ENCODE measurements at regions not wholly inside any gene's neighbourhood (a gene's known extent, or its start where the extent isn't known, plus 50 kb on each side); places are given as distances from the start of the nearest gene placed in this dataset.

- no peak for DNase-seq (ENCODE audit: insufficient read length)
- TF ChIP-seq POLR2A (IDR thresholded peaks at IDR 0.05; ENCODE audit: low read depth, low read length) = no peak
- no peak for TF ChIP-seq TAF1 (IDR thresholded peaks at IDR 0.05; ENCODE audit: borderline replicate concordance, low read depth, low read length)
- no peak for TF ChIP-seq POLR2AphosphoS5 (IDR thresholded peaks at IDR 0.05; ENCODE audit: low read depth, low read length)
- FAIRE-seq = no peak
These were observed 218.4 kb downstream of the HAPSTR1 start for GRCh38 chr16:9309844-9310243.

GRCh38 chr16:9311303-9311954 lies 220.0 kb downstream of the HAPSTR1 start:
- TF ChIP-seq POLR2AphosphoS5 (IDR thresholded peaks at IDR 0.05; ENCODE audit: low read depth, low read length) (no peak), POLR2A (IDR thresholded peaks at IDR 0.05; ENCODE audit: low read depth, low read length) (no peak), TAF1 (IDR thresholded peaks at IDR 0.05; ENCODE audit: borderline replicate concordance, low read depth, low read length) (no peak)
- DNase-seq (ENCODE audit: insufficient read length) (no peak), FAIRE-seq (no peak)

GRCh38 chr16:9316008-9316407 lies 224.6 kb downstream of the HAPSTR1 start:
- FAIRE-seq (no peak), DNase-seq (ENCODE audit: insufficient read length) (no peak)
- TF ChIP-seq TAF1 (IDR thresholded peaks at IDR 0.05; ENCODE audit: borderline replicate concordance, low read depth, low read length) (no peak), POLR2AphosphoS5 (IDR thresholded peaks at IDR 0.05; ENCODE audit: low read depth, low read length) (no peak), POLR2A (IDR thresholded peaks at IDR 0.05; ENCODE audit: low read depth, low read length) (no peak)

GRCh38 chr16:9316615-9317014 lies 225.2 kb downstream of the HAPSTR1 start:
- TF ChIP-seq POLR2A (IDR thresholded peaks at IDR 0.05; ENCODE audit: low read depth, low read length) = no peak
- TF ChIP-seq POLR2AphosphoS5 (IDR thresholded peaks at IDR 0.05; ENCODE audit: low read depth, low read length) = no peak
- TF ChIP-seq TAF1 (IDR thresholded peaks at IDR 0.05; ENCODE audit: borderline replicate concordance, low read depth, low read length) = no peak
- DNase-seq (ENCODE audit: insufficient read length) (no peak), FAIRE-seq (no peak)

GRCh38 chr16:9318764-9319163 lies 227.3 kb downstream of the HAPSTR1 start:
- no peak for FAIRE-seq
- TF ChIP-seq POLR2AphosphoS5 (IDR thresholded peaks at IDR 0.05; ENCODE audit: low read depth, low read length) (no peak), POLR2A (IDR thresholded peaks at IDR 0.05; ENCODE audit: low read depth, low read length) (no peak), TAF1 (IDR thresholded peaks at IDR 0.05; ENCODE audit: borderline replicate concordance, low read depth, low read length) (no peak)
- no peak for DNase-seq (ENCODE audit: insufficient read length)

GRCh38 chr16:9322769-9323168 lies 231.3 kb downstream of the HAPSTR1 start:
- TF ChIP-seq TAF1 (IDR thresholded peaks at IDR 0.05; ENCODE audit: borderline replicate concordance, low read depth, low read length) = no peak
- no peak for TF ChIP-seq POLR2A (IDR thresholded peaks at IDR 0.05; ENCODE audit: low read depth, low read length)
- TF ChIP-seq POLR2AphosphoS5 (IDR thresholded peaks at IDR 0.05; ENCODE audit: low read depth, low read length) = no peak
- FAIRE-seq (no peak), DNase-seq (ENCODE audit: insufficient read length) (no peak)

- DNase-seq (ENCODE audit: insufficient read length) = no peak
- no peak for FAIRE-seq
- TF ChIP-seq POLR2A (IDR thresholded peaks at IDR 0.05; ENCODE audit: low read depth, low read length) (no peak), TAF1 (IDR thresholded peaks at IDR 0.05; ENCODE audit: borderline replicate concordance, low read depth, low read length) (no peak), POLR2AphosphoS5 (IDR thresholded peaks at IDR 0.05; ENCODE audit: low read depth, low read length) (no peak)
These were observed 231.7 kb downstream of the HAPSTR1 start for GRCh38 chr16:9323170-9323569.

GRCh38 chr16:9327253-9327652 lies 235.8 kb downstream of the HAPSTR1 start:
- TF ChIP-seq POLR2AphosphoS5 (IDR thresholded peaks at IDR 0.05; ENCODE audit: low read depth, low read length) (no peak), TAF1 (IDR thresholded peaks at IDR 0.05; ENCODE audit: borderline replicate concordance, low read depth, low read length) (no peak), POLR2A (IDR thresholded peaks at IDR 0.05; ENCODE audit: low read depth, low read length) (no peak)
- FAIRE-seq = no peak
- no peak for DNase-seq (ENCODE audit: insufficient read length)

GRCh38 chr16:9328411-9328810 lies 237.0 kb downstream of the HAPSTR1 start:
- TF ChIP-seq POLR2A (IDR thresholded peaks at IDR 0.05; ENCODE audit: low read depth, low read length) = no peak
- no peak for TF ChIP-seq TAF1 (IDR thresholded peaks at IDR 0.05; ENCODE audit: borderline replicate concordance, low read depth, low read length)
- TF ChIP-seq POLR2AphosphoS5 (IDR thresholded peaks at IDR 0.05; ENCODE audit: low read depth, low read length) = no peak
- no peak for FAIRE-seq
- no peak for DNase-seq (ENCODE audit: insufficient read length)

- TF ChIP-seq POLR2AphosphoS5 (IDR thresholded peaks at IDR 0.05; ENCODE audit: low read depth, low read length) (no peak), POLR2A (IDR thresholded peaks at IDR 0.05; ENCODE audit: low read depth, low read length) (no peak), TAF1 (IDR thresholded peaks at IDR 0.05; ENCODE audit: borderline replicate concordance, low read depth, low read length) (no peak)
- FAIRE-seq (no peak), DNase-seq (ENCODE audit: insufficient read length) (no peak)
These were observed 238.7 kb downstream of the HAPSTR1 start for GRCh38 chr16:9330095-9330494.

GRCh38 chr16:9331503-9331902 lies 240.1 kb downstream of the HAPSTR1 start:
- no peak for FAIRE-seq

GRCh38 chr16:9332574-9333148 lies 241.2 kb downstream of the HAPSTR1 start:
- TF ChIP-seq POLR2AphosphoS5 (IDR thresholded peaks at IDR 0.05; ENCODE audit: low read depth, low read length) (no peak), TAF1 (IDR thresholded peaks at IDR 0.05; ENCODE audit: borderline replicate concordance, low read depth, low read length) (no peak), POLR2A (IDR thresholded peaks at IDR 0.05; ENCODE audit: low read depth, low read length) (no peak)
- FAIRE-seq (no peak), DNase-seq (ENCODE audit: insufficient read length) (no peak)

More at GRCh38 chr16:9331503-9331902, 240.1 kb downstream of the HAPSTR1 start:
- TF ChIP-seq POLR2AphosphoS5 (IDR thresholded peaks at IDR 0.05; ENCODE audit: low read depth, low read length) = no peak
- DNase-seq (ENCODE audit: insufficient read length) = no peak

Data from GM12892 (cell line).